Ishikawa (cell line): ENCODE measurements at regions not wholly inside any gene's neighbourhood (a gene's known extent, or its start where the extent isn't known, plus 50 kb on each side); places are given as distances from the start of the nearest gene placed in this dataset.

Experiments
- CREB1 ChIP-seq: IDR thresholded peaks from 2 replicates; pipeline ENCODE4 v1.6.1; 2012; ENCODE audit warnings: low read depth
- EP300 ChIP-seq: IDR thresholded peaks from 2 replicates; pipeline ENCODE4 v1.6.1; 2012; ENCODE audit warnings: borderline replicate concordance
- MAX ChIP-seq: IDR thresholded peaks from 2 replicates; pipeline ENCODE4 v1.6.1; 2012
- RAD21 ChIP-seq: IDR thresholded peaks from 2 replicates; pipeline ENCODE4 v1.6.1; 2012; ENCODE audit warnings: low read depth
- TAF1 ChIP-seq: IDR thresholded peaks from 2 replicates; pipeline ENCODE4 v1.6.1; 2012; ENCODE audit warnings: low read depth, mild to moderate bottlenecking
- TEAD4 ChIP-seq: IDR thresholded peaks from 2 replicates; pipeline ENCODE4 v1.6.1; 2012
- YY1 ChIP-seq: IDR thresholded peaks from 2 replicates; pipeline ENCODE4 v1.6.1; 2012; ENCODE audit warnings: low read depth

- TF ChIP-seq CREB1 = no peak
- TF ChIP-seq TAF1 = no peak
- TF ChIP-seq EP300 = no peak
- TF ChIP-seq TEAD4 = no peak
- TF ChIP-seq YY1 = no peak
- TF ChIP-seq RAD21 = no peak
- no peak for TF ChIP-seq MAX
Measured at GRCh38 chr5:124689653-124690052, 56.8 kb downstream of the ZNF608 start.
